Lung (tissue), 11 donors: ENCODE measurements at regions not wholly inside any gene's neighbourhood (a gene's known extent, or its start where the extent isn't known, plus 50 kb on each side); places are given as distances from the start of the nearest gene placed in this dataset.

ENCODE experiments used
- ATAC-seq: fragments of 200-7000 bp; cut with Tn5 transposase; one replicate; pipeline ENCODE4 v1.9.1; 2020; ENCODE audit warnings: moderate number of reproducible peaks; ENCODE audit not compliant: insufficient read depth, low FRiP score
- DNase-seq, 3 donors: peaks; one replicate each; pipeline ENCODE4 v3.0.0-alpha.2; 2013 to 2017
- H3K27ac ChIP-seq, 2 donors: one replicate each; pipeline ENCODE4 v1.5.1; 2013; ENCODE audit warnings: mild to moderate bottlenecking in 2 of 2, moderate library complexity in 2 of 2, control low read depth in 1 of 2, inconsistent platforms in 1 of 2, low read depth in 1 of 2, low read length in 1 of 2
- H3K27me3 ChIP-seq, 3 donors: one replicate each; pipeline ENCODE4 v1.5.1; 2013; ENCODE audit warnings: low read length in 2 of 3; ENCODE audit not compliant: control insufficient read depth in 3 of 3, insufficient read depth in 3 of 3
- H3K36me3 ChIP-seq, 4 donors: one replicate each; pipeline ENCODE4 v1.5.1; 2013; ENCODE audit warnings: low read length in 4 of 4, mild to moderate bottlenecking in 1 of 4, moderate library complexity in 1 of 4; ENCODE audit not compliant: control insufficient read depth in 4 of 4, insufficient read depth in 4 of 4
- H3K4me1 ChIP-seq, 5 donors: one replicate each; pipeline ENCODE4 v1.5.1; 2013; ENCODE audit warnings: low read length in 5 of 5, mild to moderate bottlenecking in 2 of 5, moderate library complexity in 1 of 5; ENCODE audit not compliant: control insufficient read depth in 5 of 5, insufficient read depth in 5 of 5
- H3K4me3 ChIP-seq: one replicate; pipeline ENCODE4 v1.5.1; 2013; ENCODE audit warnings: mild to moderate bottlenecking, control low read depth, moderate library complexity
- H3K9ac ChIP-seq, 2 donors: one replicate each; pipeline ENCODE4 v1.5.1; 2013; ENCODE audit warnings: low read length in 2 of 2, control low read depth in 1 of 2; ENCODE audit not compliant: insufficient read depth in 1 of 2
- H3K9me3 ChIP-seq, 4 donors: one replicate each; pipeline ENCODE4 v1.5.1; 2013; ENCODE audit warnings: low read length in 3 of 4, mild to moderate bottlenecking in 1 of 4, moderate library complexity in 1 of 4; ENCODE audit not compliant: control insufficient read depth in 4 of 4, insufficient read depth in 3 of 4
- WGBS, 2 donors: extraction: QIAGEN DNeasy Blood & Tissue Kit; methylation state at CpG; one replicate each; pipeline ENCODE4 v1.1.7; 2013; 5-methylcytosine and 5-hydroxymethylcytosine counted together
- TF ChIP-seq, protein P1 (sequence below): IDR thresholded peaks from 2 replicates; pipeline ENCODE4 v1.5.1; 2012; ENCODE audit warnings: mild to moderate bottlenecking; ENCODE audit errors: control extremely low read depth, extremely low read depth
- donor health status: control.
- donor health status: control.
- donor health status: Bipolar disorder and iron deficiency.
- donor health status: healthy.
- donor health status: DM: yes; HTN: yes; CAD: no.

- peaks cover 0 to 2% (median 0%) of the 10 kb centered on the region in 4 donors for H3K9me3 ChIP-seq
- H3K4me1 ChIP-seq = no peaks in the 10 kb centered on the region
- TF ChIP-seq, protein P1, sequence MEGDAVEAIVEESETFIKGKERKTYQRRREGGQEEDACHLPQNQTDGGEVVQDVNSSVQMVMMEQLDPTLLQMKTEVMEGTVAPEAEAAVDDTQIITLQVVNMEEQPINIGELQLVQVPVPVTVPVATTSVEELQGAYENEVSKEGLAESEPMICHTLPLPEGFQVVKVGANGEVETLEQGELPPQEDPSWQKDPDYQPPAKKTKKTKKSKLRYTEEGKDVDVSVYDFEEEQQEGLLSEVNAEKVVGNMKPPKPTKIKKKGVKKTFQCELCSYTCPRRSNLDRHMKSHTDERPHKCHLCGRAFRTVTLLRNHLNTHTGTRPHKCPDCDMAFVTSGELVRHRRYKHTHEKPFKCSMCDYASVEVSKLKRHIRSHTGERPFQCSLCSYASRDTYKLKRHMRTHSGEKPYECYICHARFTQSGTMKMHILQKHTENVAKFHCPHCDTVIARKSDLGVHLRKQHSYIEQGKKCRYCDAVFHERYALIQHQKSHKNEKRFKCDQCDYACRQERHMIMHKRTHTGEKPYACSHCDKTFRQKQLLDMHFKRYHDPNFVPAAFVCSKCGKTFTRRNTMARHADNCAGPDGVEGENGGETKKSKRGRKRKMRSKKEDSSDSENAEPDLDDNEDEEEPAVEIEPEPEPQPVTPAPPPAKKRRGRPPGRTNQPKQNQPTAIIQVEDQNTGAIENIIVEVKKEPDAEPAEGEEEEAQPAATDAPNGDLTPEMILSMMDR = no peak
- H3K27ac ChIP-seq = no peak overlapping the region
- H3K36me3 ChIP-seq = no peaks in the 10 kb centered on the region
- H3K9ac ChIP-seq = no peak overlapping the region
- no peak for ATAC-seq
- peaks cover 0 to 3% (median 0%) of the 10 kb centered on the region in 3 donors for H3K27me3 ChIP-seq
- no peak for DNase-seq
- H3K4me3 ChIP-seq = no peak overlapping the region
- WGBS, 2 donors = 70 to 76% methylated on average over 3 of the region's 3 CpGs
These were observed 152.0 kb downstream of the KCNA5 start for GRCh38 chr12:5195691-5196090.

DNA sequence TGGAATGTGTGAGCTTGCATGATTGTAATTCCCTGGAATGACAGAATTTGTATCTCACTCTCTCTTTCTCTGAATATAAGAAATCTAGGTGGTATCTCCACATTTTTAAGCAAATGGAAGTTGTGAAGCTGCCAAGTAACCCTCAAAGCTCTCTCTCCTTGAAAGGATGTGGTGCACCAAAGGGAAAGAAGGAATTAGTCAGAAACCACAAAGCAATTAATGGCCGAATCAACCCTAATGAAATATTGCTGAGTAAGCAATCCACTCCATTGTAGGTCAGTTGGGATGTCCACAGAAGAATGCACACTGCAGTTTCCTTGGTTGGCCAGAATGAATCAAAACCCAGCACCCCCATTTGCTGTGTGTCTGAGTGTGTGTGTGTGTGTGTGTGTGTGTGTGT, 153.5 kb downstream of the KCNA5 start:
- DNase-seq (no peak), ATAC-seq (no peak)
- Histone ChIP-seq H3K36me3 (no peaks in the 10 kb centered on the region), H3K9me3 (peaks cover 0 to 2% (median 0%) of the 10 kb centered on the region in 4 donors), H3K4me3 (no peak overlapping the region), H3K27ac (no peak overlapping the region), H3K9ac (no peak overlapping the region), H3K27me3 (peaks cover 0 to 3% (median 0%) of the 10 kb centered on the region in 3 donors), H3K4me1 (peaks cover 0 to 5% (median 0%) of the 10 kb centered on the region in 5 donors)
- TF ChIP-seq, protein P1 = no peak
- WGBS, 2 donors = 28 to 59% methylated on average over 1 of the region's 1 CpG

- Histone ChIP-seq H3K36me3 (no peaks in the 10 kb centered on the region), H3K27ac (no peak overlapping the region), H3K9ac (no peak overlapping the region), H3K9me3 (peaks cover 0 to 2% (median 0%) of the 10 kb centered on the region in 4 donors), H3K4me1 (peaks cover 0 to 5% (median 0%) of the 10 kb centered on the region in 5 donors), H3K4me3 (no peak overlapping the region), H3K27me3 (peaks cover 0 to 3% (median 0%) of the 10 kb centered on the region in 3 donors)
- 87 to 93% methylated on average over 2 of the region's 2 CpGs for WGBS, 2 donors
- ATAC-seq (no peak), DNase-seq (no peak)
- TF ChIP-seq, protein P1 = no peak
These were observed 154.0 kb downstream of the KCNA5 start for GRCh38 chr12:5197656-5198055.
